H9 (cell line): ENCODE measurements at regions not wholly inside any gene's neighbourhood (a gene's known extent, or its start where the extent isn't known, plus 50 kb on each side); places are given as distances from the start of the nearest gene placed in this dataset.

Source experiments
- DNase-seq: peaks from one replicate; pipeline ENCODE4 v3.0.0-alpha.2; 2017
- H2AFZ ChIP-seq: one replicate; pipeline ENCODE4 v1.6.1; 2013; ENCODE audit warnings: mild to moderate bottlenecking, low read length, control low read depth, moderate library complexity
- H2AK5ac ChIP-seq: 2 replicates; pipeline ENCODE4 v1.6.1; 2013; ENCODE audit warnings: low read length, control low read depth, mixed read lengths; ENCODE audit not compliant: insufficient read length
- H2BK120ac ChIP-seq: one replicate; pipeline ENCODE4 v1.6.1; 2013; ENCODE audit warnings: low read depth, mild to moderate bottlenecking, low read length, control low read depth, inconsistent platforms; ENCODE audit not compliant: poor library complexity, severe bottlenecking
- H2BK12ac ChIP-seq: 2 replicates; pipeline ENCODE4 v1.6.1; 2013; ENCODE audit warnings: low read length, control low read depth, mixed read lengths, low read depth; ENCODE audit not compliant: insufficient read length
- H2BK15ac ChIP-seq: 2 replicates; pipeline ENCODE4 v1.6.1; 2013; ENCODE audit warnings: low read depth, low read length, control low read depth
- H2BK20ac ChIP-seq: one replicate; pipeline ENCODE4 v1.6.1; 2013; ENCODE audit warnings: low read depth, mild to moderate bottlenecking, low read length, control low read depth, inconsistent platforms; ENCODE audit not compliant: poor library complexity, severe bottlenecking
- H2BK5ac ChIP-seq: 2 replicates; pipeline ENCODE4 v1.6.1; 2013; ENCODE audit warnings: low read length, control low read depth, mixed read lengths; ENCODE audit not compliant: insufficient read length
- H3K14ac ChIP-seq: 2 replicates; pipeline ENCODE4 v1.6.1; 2013; ENCODE audit warnings: low read length, control low read depth; ENCODE audit not compliant: insufficient read depth
- H3K18ac ChIP-seq: 2 replicates; pipeline ENCODE4 v1.6.1; 2013; ENCODE audit warnings: low read depth, mild to moderate bottlenecking, mixed read lengths, low read length, control low read depth; ENCODE audit not compliant: insufficient read length
- H3K23ac ChIP-seq: 2 replicates; pipeline ENCODE4 v1.6.1; 2013; ENCODE audit warnings: low read length, control low read depth, mixed read lengths, low read depth; ENCODE audit not compliant: insufficient read length
- H3K23me2 ChIP-seq: 2 replicates; pipeline ENCODE4 v1.6.1; 2013; ENCODE audit warnings: low read depth, mild to moderate bottlenecking, mixed read lengths, low read length, control low read depth; ENCODE audit not compliant: insufficient read length, poor library complexity, severe bottlenecking
- H3K27ac ChIP-seq: 2 replicates; pipeline ENCODE4 v1.5.1; 2013; ENCODE audit warnings: low read length, control low read depth, mixed read lengths, low read depth; ENCODE audit not compliant: insufficient read length
- H3K27me3 ChIP-seq: 2 replicates; pipeline ENCODE4 v1.6.1; 2013; ENCODE audit warnings: low read length, control low read depth, inconsistent platforms; ENCODE audit not compliant: insufficient read depth
- H3K4ac ChIP-seq: 2 replicates; pipeline ENCODE4 v1.6.1; 2013; ENCODE audit warnings: low read depth, mild to moderate bottlenecking, control low read depth, inconsistent platforms, low read length, moderate library complexity
- H3K4me1 ChIP-seq: 2 replicates; pipeline ENCODE4 v1.6.1; 2013; ENCODE audit warnings: low read length, control low read depth, inconsistent platforms; ENCODE audit not compliant: insufficient read depth
- H3K4me2 ChIP-seq: 2 replicates; pipeline ENCODE4 v1.6.1; 2013; ENCODE audit warnings: low read length, control low read depth, mixed read lengths; ENCODE audit not compliant: insufficient read length, insufficient read depth
- H3K56ac ChIP-seq: 2 replicates; pipeline ENCODE4 v1.6.1; 2013; ENCODE audit warnings: low read depth, mild to moderate bottlenecking, mixed read lengths, low read length, control low read depth; ENCODE audit not compliant: insufficient read length
- H3K79me1 ChIP-seq: 2 replicates; pipeline ENCODE4 v1.6.1; 2013; ENCODE audit warnings: low read depth, mild to moderate bottlenecking, moderate library complexity, low read length, control low read depth, inconsistent platforms; ENCODE audit not compliant: insufficient read depth, poor library complexity, severe bottlenecking
- H3K79me2 ChIP-seq: 2 replicates; pipeline ENCODE4 v1.6.1; 2013; ENCODE audit warnings: low read length, control low read depth, inconsistent platforms; ENCODE audit not compliant: insufficient read depth
- H3K9ac ChIP-seq: 2 replicates; pipeline ENCODE4 v1.6.1; 2013; ENCODE audit warnings: low read length, control low read depth, mixed read lengths; ENCODE audit not compliant: insufficient read length; ENCODE audit errors: extremely low read depth
- H3K9me3 ChIP-seq: one replicate; pipeline ENCODE4 v1.6.1; 2013; ENCODE audit warnings: low read depth, low read length, inconsistent platforms; ENCODE audit not compliant: control insufficient read depth
- H3T11ph ChIP-seq: one replicate; pipeline ENCODE4 v1.6.1; 2013; ENCODE audit warnings: mild to moderate bottlenecking, low read length, control low read depth, inconsistent platforms
- H4K20me1 ChIP-seq: one replicate; pipeline ENCODE4 v1.6.1; 2013; ENCODE audit not compliant: control insufficient read depth, insufficient read length, insufficient read depth
- H4K5ac ChIP-seq: 2 replicates; pipeline ENCODE4 v1.6.1; 2013; ENCODE audit warnings: low read depth, mild to moderate bottlenecking, mixed read lengths, low read length, control low read depth; ENCODE audit not compliant: insufficient read length
- H4K8ac ChIP-seq: replicated peaks from 2 replicates; pipeline ENCODE4 v1.6.1; 2013; ENCODE audit warnings: low read length, control low read depth, mixed read lengths, low read depth; ENCODE audit not compliant: insufficient read length
- H4K91ac ChIP-seq: 2 replicates; pipeline ENCODE4 v1.6.1; 2013; ENCODE audit warnings: low read depth, mild to moderate bottlenecking, moderate library complexity, mixed read lengths, low read length, control low read depth; ENCODE audit not compliant: insufficient read length
- H3K27ac Mint-ChIP-seq, 3 experiments: 2 replicates in 2 of 3; 3 replicates in 1 of 3; pipeline ENCODE4 v1.8.0; 2020 to 2021; ENCODE audit warnings: mixed read lengths in 3 of 3, mild to moderate bottlenecking in 1 of 3, moderate library complexity in 1 of 3
- H3K27me3 Mint-ChIP-seq: 2 replicates; pipeline ENCODE4 v1.8.0; 2021; ENCODE audit warnings: low read depth, mild to moderate bottlenecking, moderate library complexity, mixed read lengths
- H3K36me3 Mint-ChIP-seq, 3 experiments: 2 replicates in 2 of 3; 3 replicates in 1 of 3; pipeline ENCODE4 v1.8.0; 2020 to 2021; ENCODE audit warnings: low read depth in 3 of 3, mixed read lengths in 3 of 3; ENCODE audit not compliant: insufficient read depth in 1 of 3
- H3K4me1 Mint-ChIP-seq, 2 experiments: 2 replicates each; pipeline ENCODE4 v1.8.0; 2020; ENCODE audit warnings: mixed read lengths in 2 of 2
- H3K4me3 Mint-ChIP-seq, 2 experiments: 2 replicates in 1 of 2; 3 replicates in 1 of 2; pipeline ENCODE4 v1.8.0; 2020 to 2021; ENCODE audit warnings: mild to moderate bottlenecking in 2 of 2, mixed read lengths in 2 of 2, moderate library complexity in 1 of 2
- H3K9me3 Mint-ChIP-seq, 2 experiments: 2 replicates in 1 of 2; 3 replicates in 1 of 2; pipeline ENCODE4 v1.8.0; 2020; ENCODE audit warnings: mild to moderate bottlenecking in 2 of 2, mixed read lengths in 2 of 2, moderate library complexity in 1 of 2
- CTCF ChIP-seq: fragments of 200-600 bp; sonication (generic); conservative IDR thresholded peaks from 3 replicates; pipeline ENCODE4 v1.8.0; 2021; ENCODE audit warnings: antibody characterized with exemption, mild to moderate bottlenecking
- WGBS: extraction: QIAGEN DNeasy Blood & Tissue Kit; methylation state at CpG from one replicate; pipeline ENCODE4 v1.1.7; 2013; ENCODE audit warnings: missing lambda C conversion rate, low lambda C conversion rate, mixed read lengths; ENCODE audit not compliant: insufficient read length; ENCODE audit errors: extremely low coverage; 5-methylcytosine and 5-hydroxymethylcytosine counted together

GRCh38 chr1:71343686-71344416 lies 263.0 kb upstream of the ZRANB2 start:
- Histone ChIP-seq H3T11ph (no peak overlapping the region), H3K18ac (no peak overlapping the region), H3K9ac (no peak overlapping the region), H2AK5ac (no peak overlapping the region), H2BK5ac (no peak overlapping the region), H2BK15ac (no peak overlapping the region), H3K23me2 (no peaks in the 10 kb centered on the region), H2BK20ac (no peak overlapping the region), H3K4ac (no peak overlapping the region), H3K14ac (no peak overlapping the region), H3K27ac (no peak overlapping the region), H4K5ac (no peak overlapping the region), H3K27me3 (no peaks in the 10 kb centered on the region), H3K79me2 (no peaks in the 10 kb centered on the region), H2BK12ac (no peak overlapping the region), H2BK120ac (no peak overlapping the region), H3K56ac (no peak overlapping the region), H3K9me3 (peaks cover 22% of the 10 kb centered on the region), H4K91ac (no peak overlapping the region), H3K23ac (no peak overlapping the region), H3K4me1 (no peaks in the 10 kb centered on the region), H4K20me1 (no peaks in the 10 kb centered on the region), H3K4me2 (no peak overlapping the region), H2AFZ (no peak overlapping the region), H3K79me1 (no peaks in the 10 kb centered on the region), H4K8ac (no peak overlapping the region)
- no peaks in the 10 kb centered on the region for H3K4me1 Mint-ChIP-seq
- peak; percentile 60 for TF ChIP-seq CTCF
- H3K9me3 Mint-ChIP-seq = peaks cover 28 to 33% of the 10 kb centered on the region in 2 experiments
- peaks cover 4 to 21% (median 14%) of the 10 kb centered on the region in 3 experiments; a peak in 6 of 7 replicates for H3K36me3 Mint-ChIP-seq
- H3K27me3 Mint-ChIP-seq = peaks cover 2% of the 10 kb centered on the region; the same call in 1 of the 2 replicates
- WGBS = no CpG with 5 or more reads among the region's 3 CpGs
- H3K27ac Mint-ChIP-seq = no peak overlapping the region
- no peak for DNase-seq
- no peak overlapping the region for H3K4me3 Mint-ChIP-seq
